ENCODE measurements at regions not wholly inside any gene's neighbourhood (a gene's known extent, or its start where the extent isn't known, plus 50 kb on each side); places are given as distances from the start of the nearest gene placed in this dataset.

- Histone ChIP-seq H3K9me3 (ENCODE audit: control insufficient read depth in 2 of 2, low read length in 2 of 2) (no peaks in the 10 kb centered on the region), H3K4me1 (ENCODE audit: control insufficient read depth in 2 of 2, insufficient read depth in 2 of 2, low read length in 2 of 2) (no peaks in the 10 kb centered on the region), H3K27ac (ENCODE audit: low read depth in 2 of 2, low read length in 2 of 2) (no peak overlapping the region), H3K9ac (ENCODE audit: low read depth in 1 of 2, low read length in 2 of 2) (no peak overlapping the region), H3K36me3 (ENCODE audit: control insufficient read depth in 2 of 2, insufficient read depth in 2 of 2, low read length in 2 of 2) (no peaks in the 10 kb centered on the region), H3K27me3 (ENCODE audit: control insufficient read depth in 2 of 2, insufficient read depth in 2 of 2, low read length in 2 of 2) (no peaks in the 10 kb centered on the region), H3K4me3 (ENCODE audit: low read length in 2 of 2) (no peak overlapping the region)
Observed at GRCh38 chr9:13461414-13461991, 182.0 kb upstream of the MPDZ start.

DNA sequence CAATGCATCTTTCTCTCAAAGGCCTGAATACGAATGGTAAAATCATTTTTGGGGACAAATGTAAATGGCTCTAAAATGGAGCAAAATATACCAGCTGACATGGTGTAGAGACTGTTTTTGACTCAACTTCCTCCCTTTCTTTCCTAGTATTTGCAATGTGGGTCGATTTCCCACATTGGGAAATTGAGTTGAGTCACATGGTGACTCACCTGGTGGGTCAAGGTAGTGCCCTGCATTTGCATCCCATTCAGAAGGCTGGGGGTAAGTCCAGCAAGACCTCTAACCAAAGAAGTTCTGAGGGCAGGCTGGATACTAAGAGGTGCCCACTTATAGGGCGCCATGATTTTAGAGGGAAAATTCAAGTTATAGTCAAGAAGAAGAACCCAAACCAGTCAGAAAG lies 179.6 kb upstream of the MPDZ start:
- no peaks in the 10 kb centered on the region for H3K9me3 ChIP-seq (ENCODE audit: control insufficient read depth in 2 of 2, low read length in 2 of 2)
- no peaks in the 10 kb centered on the region for H3K36me3 ChIP-seq (ENCODE audit: control insufficient read depth in 2 of 2, insufficient read depth in 2 of 2, low read length in 2 of 2)
- H3K4me3 ChIP-seq (ENCODE audit: low read length in 2 of 2), result no peak overlapping the region
- no peaks in the 10 kb centered on the region for H3K4me1 ChIP-seq (ENCODE audit: control insufficient read depth in 2 of 2, insufficient read depth in 2 of 2, low read length in 2 of 2)
- H3K9ac ChIP-seq (ENCODE audit: low read depth in 1 of 2, low read length in 2 of 2), result no peak overlapping the region
- H3K27me3 ChIP-seq (ENCODE audit: control insufficient read depth in 2 of 2, insufficient read depth in 2 of 2, low read length in 2 of 2), result no peaks in the 10 kb centered on the region
- no peak overlapping the region for H3K27ac ChIP-seq (ENCODE audit: low read depth in 2 of 2, low read length in 2 of 2)

- Histone ChIP-seq H3K4me1 (ENCODE audit: control insufficient read depth in 2 of 2, insufficient read depth in 2 of 2, low read length in 2 of 2) (no peaks in the 10 kb centered on the region), H3K36me3 (ENCODE audit: control insufficient read depth in 2 of 2, insufficient read depth in 2 of 2, low read length in 2 of 2) (no peaks in the 10 kb centered on the region), H3K9ac (ENCODE audit: low read depth in 1 of 2, low read length in 2 of 2) (no peak overlapping the region), H3K27me3 (ENCODE audit: control insufficient read depth in 2 of 2, insufficient read depth in 2 of 2, low read length in 2 of 2) (no peaks in the 10 kb centered on the region), H3K9me3 (ENCODE audit: control insufficient read depth in 2 of 2, low read length in 2 of 2) (no peaks in the 10 kb centered on the region), H3K27ac (ENCODE audit: low read depth in 2 of 2, low read length in 2 of 2) (no peak overlapping the region), H3K4me3 (ENCODE audit: low read length in 2 of 2) (no peak overlapping the region)
Observed at GRCh38 chr9:13457795-13458194, 178.3 kb upstream of the MPDZ start.

DNA sequence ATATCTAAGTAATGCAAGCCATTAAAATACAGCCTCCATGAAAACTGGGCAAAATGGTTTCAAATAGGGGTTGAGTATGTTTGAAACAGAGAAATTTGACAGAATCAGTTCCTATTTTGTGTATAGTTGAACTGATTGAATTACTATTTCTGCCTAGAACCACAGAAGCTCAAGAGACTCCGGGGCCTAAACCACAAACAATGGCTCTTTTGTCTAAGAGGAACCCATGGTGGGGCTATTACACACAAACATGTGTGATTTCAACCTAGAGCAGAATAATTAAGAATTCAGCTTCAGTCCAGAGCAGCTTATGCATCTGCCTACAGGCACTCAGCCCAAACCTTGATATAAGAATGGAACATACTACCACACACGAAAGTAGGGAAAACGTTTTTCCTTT lies 171.2 kb upstream of the MPDZ start:
- H3K9me3 ChIP-seq (ENCODE audit: control insufficient read depth in 2 of 2, low read length in 2 of 2), result no peaks in the 10 kb centered on the region
- no peak overlapping the region for H3K9ac ChIP-seq (ENCODE audit: low read depth in 1 of 2, low read length in 2 of 2)
- no peak overlapping the region for H3K4me3 ChIP-seq (ENCODE audit: low read length in 2 of 2)
- no peaks in the 10 kb centered on the region for H3K36me3 ChIP-seq (ENCODE audit: control insufficient read depth in 2 of 2, insufficient read depth in 2 of 2, low read length in 2 of 2)
- no peaks in the 10 kb centered on the region for H3K27me3 ChIP-seq (ENCODE audit: control insufficient read depth in 2 of 2, insufficient read depth in 2 of 2, low read length in 2 of 2)
- H3K27ac ChIP-seq (ENCODE audit: low read depth in 2 of 2, low read length in 2 of 2), result no peak overlapping the region
- H3K4me1 ChIP-seq (ENCODE audit: control insufficient read depth in 2 of 2, insufficient read depth in 2 of 2, low read length in 2 of 2), result no peaks in the 10 kb centered on the region

DNA sequence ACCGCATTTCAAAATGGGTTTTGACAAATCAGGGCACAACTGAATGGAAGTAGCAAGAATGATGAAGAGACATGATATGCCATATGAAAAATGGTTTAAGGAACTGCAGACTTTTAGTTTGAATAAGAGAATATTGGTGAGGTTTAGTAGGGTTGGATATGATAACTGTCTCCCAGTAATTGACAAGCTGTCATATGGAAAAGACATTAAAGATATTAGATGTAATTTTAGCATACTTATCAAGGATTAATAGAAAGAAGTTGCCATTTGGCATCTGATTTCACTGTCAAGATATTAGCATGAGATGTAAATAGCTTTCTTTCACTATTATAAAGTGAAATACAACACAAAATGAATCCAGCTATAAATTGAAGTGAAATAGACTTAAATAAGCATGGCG lies 169.0 kb upstream of the MPDZ start:
- Histone ChIP-seq H3K9ac (ENCODE audit: low read depth in 1 of 2, low read length in 2 of 2) (no peak overlapping the region), H3K4me1 (ENCODE audit: control insufficient read depth in 2 of 2, insufficient read depth in 2 of 2, low read length in 2 of 2) (no peaks in the 10 kb centered on the region), H3K9me3 (ENCODE audit: control insufficient read depth in 2 of 2, low read length in 2 of 2) (no peaks in the 10 kb centered on the region), H3K36me3 (ENCODE audit: control insufficient read depth in 2 of 2, insufficient read depth in 2 of 2, low read length in 2 of 2) (no peaks in the 10 kb centered on the region), H3K27me3 (ENCODE audit: control insufficient read depth in 2 of 2, insufficient read depth in 2 of 2, low read length in 2 of 2) (no peaks in the 10 kb centered on the region), H3K4me3 (ENCODE audit: low read length in 2 of 2) (no peak overlapping the region), H3K27ac (ENCODE audit: low read depth in 2 of 2, low read length in 2 of 2) (no peak overlapping the region)

- no peak overlapping the region for H3K9ac ChIP-seq (ENCODE audit: low read depth in 1 of 2, low read length in 2 of 2)
- H3K27me3 ChIP-seq (ENCODE audit: control insufficient read depth in 2 of 2, insufficient read depth in 2 of 2, low read length in 2 of 2), result no peaks in the 10 kb centered on the region
- H3K4me3 ChIP-seq (ENCODE audit: low read length in 2 of 2), result no peak overlapping the region
- no peaks in the 10 kb centered on the region for H3K36me3 ChIP-seq (ENCODE audit: control insufficient read depth in 2 of 2, insufficient read depth in 2 of 2, low read length in 2 of 2)
- H3K9me3 ChIP-seq (ENCODE audit: control insufficient read depth in 2 of 2, low read length in 2 of 2), result no peaks in the 10 kb centered on the region
- H3K4me1 ChIP-seq (ENCODE audit: control insufficient read depth in 2 of 2, insufficient read depth in 2 of 2, low read length in 2 of 2), result no peaks in the 10 kb centered on the region
- no peak overlapping the region for H3K27ac ChIP-seq (ENCODE audit: low read depth in 2 of 2, low read length in 2 of 2)
Observed at GRCh38 chr9:13447843-13448422, 168.4 kb upstream of the MPDZ start.

GRCh38 chr9:13446938-13447842 lies 167.7 kb upstream of the MPDZ start:
- Histone ChIP-seq H3K9ac (ENCODE audit: low read depth in 1 of 2, low read length in 2 of 2) (no peak overlapping the region), H3K27ac (ENCODE audit: low read depth in 2 of 2, low read length in 2 of 2) (no peak overlapping the region), H3K36me3 (ENCODE audit: control insufficient read depth in 2 of 2, insufficient read depth in 2 of 2, low read length in 2 of 2) (no peaks in the 10 kb centered on the region), H3K4me1 (ENCODE audit: control insufficient read depth in 2 of 2, insufficient read depth in 2 of 2, low read length in 2 of 2) (no peaks in the 10 kb centered on the region), H3K27me3 (ENCODE audit: control insufficient read depth in 2 of 2, insufficient read depth in 2 of 2, low read length in 2 of 2) (no peaks in the 10 kb centered on the region), H3K9me3 (ENCODE audit: control insufficient read depth in 2 of 2, low read length in 2 of 2) (no peaks in the 10 kb centered on the region), H3K4me3 (ENCODE audit: low read length in 2 of 2) (no peak overlapping the region)

- Histone ChIP-seq H3K27me3 (ENCODE audit: control insufficient read depth in 2 of 2, insufficient read depth in 2 of 2, low read length in 2 of 2) (no peaks in the 10 kb centered on the region), H3K9me3 (ENCODE audit: control insufficient read depth in 2 of 2, low read length in 2 of 2) (no peaks in the 10 kb centered on the region), H3K9ac (ENCODE audit: low read depth in 1 of 2, low read length in 2 of 2) (no peak overlapping the region), H3K27ac (ENCODE audit: low read depth in 2 of 2, low read length in 2 of 2) (no peak overlapping the region), H3K36me3 (ENCODE audit: control insufficient read depth in 2 of 2, insufficient read depth in 2 of 2, low read length in 2 of 2) (no peaks in the 10 kb centered on the region), H3K4me3 (ENCODE audit: low read length in 2 of 2) (no peak overlapping the region), H3K4me1 (ENCODE audit: control insufficient read depth in 2 of 2, insufficient read depth in 2 of 2, low read length in 2 of 2) (no peaks in the 10 kb centered on the region)
Observed at GRCh38 chr9:13446286-13446937, 166.9 kb upstream of the MPDZ start.

GRCh38 chr9:13445103-13445500 lies 165.6 kb upstream of the MPDZ start:
- Histone ChIP-seq H3K9me3 (ENCODE audit: control insufficient read depth in 2 of 2, low read length in 2 of 2) (no peaks in the 10 kb centered on the region), H3K27me3 (ENCODE audit: control insufficient read depth in 2 of 2, insufficient read depth in 2 of 2, low read length in 2 of 2) (no peaks in the 10 kb centered on the region), H3K36me3 (ENCODE audit: control insufficient read depth in 2 of 2, insufficient read depth in 2 of 2, low read length in 2 of 2) (no peaks in the 10 kb centered on the region), H3K9ac (ENCODE audit: low read depth in 1 of 2, low read length in 2 of 2) (no peak overlapping the region), H3K4me1 (ENCODE audit: control insufficient read depth in 2 of 2, insufficient read depth in 2 of 2, low read length in 2 of 2) (no peaks in the 10 kb centered on the region), H3K4me3 (ENCODE audit: low read length in 2 of 2) (no peak overlapping the region), H3K27ac (ENCODE audit: low read depth in 2 of 2, low read length in 2 of 2) (no peak overlapping the region)

Measured in mucosa of rectum (tissue), 2 donors.